Fibroblast of lung (primary cell): ENCODE measurements at regions not wholly inside any gene's neighbourhood (a gene's known extent, or its start where the extent isn't known, plus 50 kb on each side); places are given as distances from the start of the nearest gene placed in this dataset.

ENCODE experiments used
- DNase-seq, 2 donors: peaks; one replicate each; pipeline versions ENCODE4 v3.0.0 to v3.0.0-alpha.2; 2010; ENCODE audit warnings: low read depth in 2 of 2
- H2AFZ ChIP-seq: 2 replicates; pipeline ENCODE4 v1.5.1; 2012; ENCODE audit warnings: low read length, control low read depth, inconsistent platforms
- H3K27ac ChIP-seq: 2 replicates; pipeline ENCODE4 v1.5.1; 2011; ENCODE audit warnings: low read length, control low read depth; ENCODE audit not compliant: insufficient read depth
- H3K27me3 ChIP-seq: 2 replicates; pipeline ENCODE4 v1.5.1; 2011; ENCODE audit warnings: mild to moderate bottlenecking, low read length; ENCODE audit not compliant: control insufficient read depth, insufficient read depth
- H3K36me3 ChIP-seq: 2 replicates; pipeline ENCODE4 v1.5.1; 2011; ENCODE audit warnings: low read length; ENCODE audit not compliant: control insufficient read depth, insufficient read depth
- H3K4me1 ChIP-seq: 2 replicates; pipeline ENCODE4 v1.5.1; 2011; ENCODE audit warnings: low read length; ENCODE audit not compliant: control insufficient read depth, insufficient read depth; ENCODE audit errors: extremely low read depth
- H3K4me2 ChIP-seq: 2 replicates; pipeline ENCODE4 v1.5.1; 2011; ENCODE audit warnings: low read length, control low read depth; ENCODE audit not compliant: insufficient read depth; ENCODE audit errors: extremely low read depth
- H3K4me3 ChIP-seq, 4 experiments: fragments of 200-600 bp in 1 of 4; sonication (generic) in 1 of 4; replicated peaks in 1 of 4; 2 replicates each; pipeline ENCODE4 v1.5.1; 2011 to 2016; ENCODE audit warnings: low read length in 4 of 4, low read depth in 3 of 4, mild to moderate bottlenecking in 3 of 4, control low read depth in 2 of 4, inconsistent platforms in 1 of 4, mixed read lengths in 1 of 4; ENCODE audit not compliant: insufficient read depth in 1 of 4; ENCODE audit errors: control extremely low read depth in 1 of 4
- H3K79me2 ChIP-seq: 2 replicates; pipeline ENCODE4 v1.5.1; 2012; ENCODE audit warnings: mild to moderate bottlenecking, low read length, inconsistent platforms; ENCODE audit not compliant: control insufficient read depth, insufficient read depth
- H3K9ac ChIP-seq: 2 replicates; pipeline ENCODE4 v1.5.1; 2011; ENCODE audit warnings: mild to moderate bottlenecking, low read length, control low read depth; ENCODE audit not compliant: insufficient read depth
- H3K9me3 ChIP-seq: 2 replicates; pipeline ENCODE4 v1.5.1; 2012; ENCODE audit warnings: low read depth, low read length; ENCODE audit not compliant: control insufficient read depth, insufficient read depth
- H4K20me1 ChIP-seq: 2 replicates; pipeline ENCODE4 v1.5.1; 2011; ENCODE audit warnings: low read length; ENCODE audit not compliant: control insufficient read depth, insufficient read depth; ENCODE audit errors: extremely low read depth
- EZH2 ChIP-seq: IDR thresholded peaks from 2 replicates; pipeline ENCODE4 v1.5.1; 2012; ENCODE audit warnings: low read length, control low read depth, mild to moderate bottlenecking; ENCODE audit errors: missing control alignments
- TF ChIP-seq, protein P1 (sequence below), 2 donors: IDR thresholded peaks in 1 of 2; conservative IDR thresholded peaks in 1 of 2; 1 replicate in 1 of 2; 2 replicates in 1 of 2; pipeline ENCODE4 v1.5.1; 2011 to 2012; ENCODE audit warnings: low read length in 2 of 2, control low read depth in 1 of 2, inconsistent platforms in 1 of 2, low read depth in 1 of 2, mild to moderate bottlenecking in 1 of 2

DNA sequence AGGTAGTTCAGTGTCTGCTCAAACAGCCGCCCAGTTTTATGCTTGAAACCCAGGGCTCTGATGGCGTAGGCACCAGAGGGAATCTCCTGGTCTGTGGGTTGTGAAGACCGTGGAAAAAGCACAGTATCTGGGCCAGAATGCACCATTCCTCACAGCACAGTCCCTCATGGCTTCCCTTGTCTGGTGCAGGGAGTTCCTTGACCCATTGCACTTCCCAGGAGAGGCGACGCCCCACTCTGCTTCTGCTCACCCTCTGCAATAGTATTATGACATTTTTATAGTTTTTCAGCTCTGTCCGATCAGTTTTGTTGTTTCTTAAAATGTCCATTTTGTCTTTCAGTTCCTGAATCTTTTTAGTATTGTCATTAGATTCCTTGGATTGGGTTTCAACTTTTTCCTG is 343.5 kb downstream of the EDEM1 start:
- Histone ChIP-seq H3K27ac (no peak overlapping the region), H3K9me3 (no peaks in the 10 kb centered on the region), H3K36me3 (no peaks in the 10 kb centered on the region), H3K4me2 (no peak overlapping the region), H3K4me3 (no peak overlapping the region), H3K79me2 (no peaks in the 10 kb centered on the region), H4K20me1 (no peaks in the 10 kb centered on the region), H3K4me1 (no peaks in the 10 kb centered on the region), H2AFZ (no peak overlapping the region), H3K27me3 (no peaks in the 10 kb centered on the region), H3K9ac (no peak overlapping the region)
- DNase-seq: no peak
- TF ChIP-seq, protein P1, sequence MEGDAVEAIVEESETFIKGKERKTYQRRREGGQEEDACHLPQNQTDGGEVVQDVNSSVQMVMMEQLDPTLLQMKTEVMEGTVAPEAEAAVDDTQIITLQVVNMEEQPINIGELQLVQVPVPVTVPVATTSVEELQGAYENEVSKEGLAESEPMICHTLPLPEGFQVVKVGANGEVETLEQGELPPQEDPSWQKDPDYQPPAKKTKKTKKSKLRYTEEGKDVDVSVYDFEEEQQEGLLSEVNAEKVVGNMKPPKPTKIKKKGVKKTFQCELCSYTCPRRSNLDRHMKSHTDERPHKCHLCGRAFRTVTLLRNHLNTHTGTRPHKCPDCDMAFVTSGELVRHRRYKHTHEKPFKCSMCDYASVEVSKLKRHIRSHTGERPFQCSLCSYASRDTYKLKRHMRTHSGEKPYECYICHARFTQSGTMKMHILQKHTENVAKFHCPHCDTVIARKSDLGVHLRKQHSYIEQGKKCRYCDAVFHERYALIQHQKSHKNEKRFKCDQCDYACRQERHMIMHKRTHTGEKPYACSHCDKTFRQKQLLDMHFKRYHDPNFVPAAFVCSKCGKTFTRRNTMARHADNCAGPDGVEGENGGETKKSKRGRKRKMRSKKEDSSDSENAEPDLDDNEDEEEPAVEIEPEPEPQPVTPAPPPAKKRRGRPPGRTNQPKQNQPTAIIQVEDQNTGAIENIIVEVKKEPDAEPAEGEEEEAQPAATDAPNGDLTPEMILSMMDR (conservative IDR thresholded peaks at IDR 0.05 in 1 of 2, IDR thresholded peaks at IDR 0.05 in 1 of 2; ENCODE audit: low read depth in 1 of 2, low read length in 2 of 2): no peak
- TF ChIP-seq EZH2: no peak

DNA sequence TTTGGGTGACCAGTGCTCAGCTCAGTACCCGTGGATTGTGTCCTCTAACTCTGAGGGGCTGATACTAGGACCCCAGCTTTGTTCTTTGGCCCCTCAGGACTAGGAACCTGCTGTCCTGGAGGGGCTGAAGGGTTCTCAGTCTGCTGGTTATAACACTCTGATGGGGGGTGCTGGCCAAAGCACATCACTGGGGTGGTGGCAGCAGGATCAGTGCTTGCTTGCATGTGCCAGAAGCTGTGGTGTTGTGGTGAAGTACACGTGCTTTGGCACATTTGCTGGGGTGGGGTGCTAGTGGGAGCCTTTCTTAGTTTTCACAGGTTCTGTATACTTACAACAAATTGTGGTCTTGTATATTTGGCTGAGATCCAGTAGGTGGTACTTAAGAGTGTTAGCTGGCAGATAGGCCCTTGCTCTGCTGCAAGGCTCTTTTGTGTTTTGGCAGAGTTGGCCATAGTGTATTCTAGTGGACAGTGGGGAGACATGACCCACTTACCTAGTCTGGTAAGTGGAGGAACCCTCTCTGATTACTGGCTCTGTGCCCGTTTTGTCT is 344.3 kb downstream of the EDEM1 start:
- Histone ChIP-seq H3K9ac (no peak overlapping the region), H4K20me1 (no peaks in the 10 kb centered on the region), H3K4me1 (no peaks in the 10 kb centered on the region), H3K9me3 (no peaks in the 10 kb centered on the region), H3K27ac (no peak overlapping the region), H3K27me3 (no peaks in the 10 kb centered on the region), H3K79me2 (no peaks in the 10 kb centered on the region), H3K4me2 (no peak overlapping the region), H3K4me3 (no peak overlapping the region), H2AFZ (no peak overlapping the region), H3K36me3 (no peaks in the 10 kb centered on the region)
- DNase-seq: no peak
- TF ChIP-seq, protein P1 (conservative IDR thresholded peaks at IDR 0.05 in 1 of 2, IDR thresholded peaks at IDR 0.05 in 1 of 2; ENCODE audit: low read depth in 1 of 2, low read length in 2 of 2): no peak
- no peak for TF ChIP-seq EZH2

DNA sequence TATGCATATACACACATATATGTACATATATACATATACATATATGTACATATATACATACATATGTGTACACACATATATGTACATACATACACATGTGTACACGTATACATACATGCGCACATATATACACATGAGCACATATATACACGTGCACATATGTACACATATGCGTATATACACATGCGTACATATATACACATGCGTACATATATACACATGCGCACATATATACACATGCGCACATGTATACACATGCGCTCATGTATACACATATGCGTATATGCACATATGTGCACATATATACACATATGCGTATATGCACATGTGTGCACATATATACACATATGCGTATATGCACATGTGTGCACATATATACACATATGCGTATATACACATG is 353.0 kb downstream of the EDEM1 start:
- Histone ChIP-seq H3K27me3 (no peaks in the 10 kb centered on the region), H3K79me2 (no peaks in the 10 kb centered on the region), H3K9me3 (no peaks in the 10 kb centered on the region), H2AFZ (no peak overlapping the region), H3K4me3 (no peak overlapping the region), H3K9ac (no peak overlapping the region), H4K20me1 (no peaks in the 10 kb centered on the region), H3K36me3 (no peaks in the 10 kb centered on the region), H3K27ac (no peak overlapping the region), H3K4me1 (no peaks in the 10 kb centered on the region), H3K4me2 (no peak overlapping the region)
- no peak for DNase-seq
- TF ChIP-seq, protein P1 (conservative IDR thresholded peaks at IDR 0.05 in 1 of 2, IDR thresholded peaks at IDR 0.05 in 1 of 2; ENCODE audit: low read depth in 1 of 2, low read length in 2 of 2): no peak
- no peak for TF ChIP-seq EZH2
